ENCODE measurements at regions not wholly inside any gene's neighbourhood (a gene's known extent, or its start where the extent isn't known, plus 50 kb on each side); places are given as distances from the start of the nearest gene placed in this dataset.
"Not testable (repeated sequence)": the region's sequence is repeated elsewhere in the genome, so short reads cannot be mapped to it uniquely, and the experiment has no call there.

DNA sequence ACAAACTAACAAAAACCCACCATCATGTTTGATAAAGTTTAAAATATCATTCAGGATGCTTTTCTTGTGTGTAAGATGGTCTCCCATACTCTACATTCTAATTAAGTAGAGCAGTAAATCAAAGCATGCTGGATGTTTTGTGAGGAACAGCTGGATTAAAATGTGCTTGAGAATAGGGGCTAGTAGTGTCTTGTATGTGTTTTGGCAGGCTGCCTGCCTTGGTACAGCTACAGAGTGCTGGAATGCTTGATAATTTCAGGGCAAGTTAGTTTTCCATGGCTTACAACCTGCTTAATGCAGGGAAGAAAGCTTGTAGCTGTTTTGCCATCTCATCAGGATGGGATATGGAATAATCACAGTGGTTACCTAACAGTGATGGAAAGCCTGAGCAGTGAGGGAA lies 636.6 kb upstream of the MMS22L start:
- DNase-seq = no peak

DNA sequence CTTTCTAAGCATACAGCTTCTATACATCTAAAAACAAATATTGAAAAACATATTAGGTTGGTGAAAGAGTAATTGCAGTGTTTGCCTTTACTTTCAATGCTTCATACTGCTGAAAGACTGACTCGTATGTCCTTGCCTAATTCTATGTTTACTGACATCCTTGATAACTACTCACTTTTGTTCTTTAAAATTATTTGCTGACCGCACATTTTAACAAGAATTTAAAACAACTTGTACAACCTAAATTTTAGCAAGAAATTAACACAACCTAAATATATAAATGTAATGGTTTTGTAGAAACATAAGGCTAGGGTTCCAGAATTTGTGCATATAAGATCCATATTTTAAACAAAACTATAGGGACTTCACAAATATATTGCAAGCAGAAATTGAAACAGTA lies 640.2 kb upstream of the MMS22L start:
- no peak for DNase-seq

DNA sequence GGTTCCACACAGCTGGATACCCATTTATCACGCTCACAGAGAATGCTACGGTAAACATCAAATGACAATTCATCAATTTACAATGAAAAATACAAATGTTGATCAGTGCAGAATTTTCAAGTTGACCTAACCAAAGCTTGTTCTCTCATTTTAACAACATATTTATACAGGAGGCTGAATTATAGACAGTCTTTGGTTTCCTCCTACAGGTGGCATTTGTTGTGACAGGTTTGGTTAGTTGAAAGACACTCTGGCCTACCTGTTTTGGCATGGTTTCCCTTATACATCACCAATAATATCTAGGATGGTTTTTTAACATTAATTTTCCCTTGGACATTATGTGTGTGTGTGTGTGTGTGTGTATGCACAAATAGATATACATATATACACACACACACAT lies 642.5 kb upstream of the MMS22L start:
- DNase-seq = no peak

DNA sequence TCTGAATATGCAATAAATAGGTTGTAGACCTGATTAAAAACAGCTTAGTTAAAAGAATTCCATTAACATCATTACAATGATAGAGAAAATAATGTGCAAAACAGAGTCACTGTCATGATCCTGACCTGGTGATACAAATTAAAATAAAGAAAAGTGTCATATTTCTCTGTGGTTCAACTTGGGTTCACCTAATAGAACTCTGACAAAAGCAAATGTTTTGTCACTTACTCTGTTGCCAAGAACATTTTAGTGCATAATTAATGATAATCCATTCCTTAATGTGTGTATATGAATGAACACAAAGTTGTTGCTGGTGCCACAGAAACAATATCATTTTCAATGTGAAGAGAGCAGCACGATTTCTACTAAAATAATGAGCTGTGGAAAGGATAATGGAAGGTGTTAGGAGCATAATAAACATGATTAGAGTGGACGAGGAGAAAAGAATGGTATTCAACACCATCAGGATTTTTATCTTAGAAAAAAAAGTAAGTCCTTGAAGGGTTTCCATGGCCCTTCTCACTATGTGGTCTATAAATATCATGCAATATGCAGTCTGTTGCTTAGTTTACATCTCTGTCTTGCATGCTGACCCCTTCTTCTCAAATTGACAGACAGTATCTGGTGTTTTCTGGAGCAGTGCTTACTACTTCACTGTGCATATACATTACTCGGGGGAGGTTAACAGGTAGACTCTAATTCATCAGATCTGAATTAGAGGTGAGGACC lies 656.6 kb upstream of the MMS22L start:
- DNase-seq = no peak

DNA sequence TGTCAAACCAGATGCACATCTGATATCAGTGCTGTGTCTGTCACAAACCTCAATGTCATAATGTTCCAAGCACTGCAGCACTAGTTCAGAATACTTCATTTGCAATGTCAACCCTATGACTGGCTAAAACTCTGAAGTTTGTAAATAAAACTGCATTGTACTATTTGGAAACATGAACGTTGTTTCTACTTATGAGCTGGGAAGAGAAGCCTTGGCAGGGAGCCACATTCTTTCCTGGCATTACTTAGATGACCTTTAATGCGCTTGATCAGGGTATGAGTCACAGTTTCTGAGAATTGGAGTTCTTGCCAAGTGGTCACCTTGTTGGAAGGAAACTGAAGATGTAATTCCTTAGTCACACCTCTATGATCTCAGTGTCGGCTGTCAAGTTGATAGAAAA lies 664.8 kb upstream of the MMS22L start:
- DNase-seq = no peak

DNA sequence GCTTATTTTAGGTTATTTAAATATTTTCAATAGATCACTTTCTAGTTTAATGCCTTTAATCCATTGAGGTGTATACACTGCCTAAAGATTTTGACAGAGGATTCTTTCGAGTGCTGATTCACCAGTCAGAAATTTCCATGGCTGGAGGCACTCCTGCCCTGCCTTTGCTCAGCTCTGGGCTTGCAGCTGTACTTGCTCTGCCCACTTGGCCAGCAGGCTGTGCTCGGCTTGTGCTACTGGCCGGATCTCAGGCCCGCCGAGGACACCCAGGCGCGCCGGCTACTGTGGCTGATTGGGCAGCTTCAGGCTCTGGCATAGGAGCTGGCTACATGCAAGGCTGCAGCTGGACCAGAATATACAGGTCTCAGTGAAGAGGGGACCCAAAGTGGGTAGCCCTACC lies 675.1 kb upstream of the MMS22L start:
- DNase-seq = no peak

DNA sequence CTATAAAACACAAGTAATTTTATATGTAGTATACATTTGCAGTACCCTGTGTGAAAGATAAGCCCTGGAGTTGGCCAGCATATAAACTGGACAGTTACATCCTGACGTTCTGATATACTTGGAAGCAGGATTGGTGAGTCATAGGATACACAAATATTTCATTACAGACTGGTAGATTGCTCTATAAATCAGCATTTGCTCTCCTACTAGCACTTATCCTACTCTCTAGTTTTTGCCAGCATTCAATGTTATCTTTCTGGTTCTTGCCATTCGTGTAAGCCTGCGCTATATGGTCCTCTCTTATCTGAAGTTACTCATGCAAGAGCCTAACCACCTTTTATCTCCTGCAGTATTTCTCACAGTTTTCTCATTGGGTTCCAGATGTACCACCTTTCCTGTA lies 680.2 kb upstream of the MMS22L start:
- no peak for DNase-seq

DNA sequence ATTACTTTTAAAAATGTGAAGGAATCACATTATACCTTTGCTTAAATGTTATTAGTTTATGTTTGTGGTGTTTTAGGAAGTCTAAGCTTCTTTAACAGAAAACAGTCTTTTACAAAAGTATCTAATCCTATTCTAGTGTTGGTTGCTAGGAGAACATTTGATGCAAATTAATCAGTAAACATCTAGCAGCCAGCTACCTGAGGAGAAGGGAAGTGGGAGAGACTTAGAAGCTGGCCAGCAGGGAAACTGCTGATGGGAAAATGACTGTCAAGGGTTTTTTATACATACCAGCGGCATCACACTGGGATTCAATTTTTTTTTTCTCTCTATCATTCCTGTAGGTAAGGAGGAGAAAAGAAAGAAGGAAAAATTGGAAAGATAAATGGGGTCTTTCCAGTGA lies 686.0 kb upstream of the MMS22L start:
- no peak for DNase-seq

DNA sequence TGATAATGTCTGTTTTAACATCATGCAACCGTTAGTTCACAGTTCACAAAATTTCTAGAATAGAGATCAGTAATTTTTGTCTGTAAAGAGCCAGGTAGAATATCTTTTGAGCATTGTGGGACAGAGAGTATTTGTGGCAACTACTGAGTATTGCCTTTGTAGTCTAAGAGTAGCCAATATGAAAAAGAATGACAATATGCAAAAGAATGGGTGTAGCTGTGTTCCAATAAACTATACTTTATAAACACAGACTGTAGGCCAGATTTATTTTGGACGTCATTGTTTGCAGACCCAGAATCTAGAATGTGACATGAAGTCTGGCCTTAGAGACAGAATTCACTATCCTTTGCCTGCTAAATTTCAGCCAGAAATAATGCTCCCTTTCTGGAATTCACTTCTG lies 694.1 kb upstream of the MMS22L start:
- DNase-seq = no peak

DNA sequence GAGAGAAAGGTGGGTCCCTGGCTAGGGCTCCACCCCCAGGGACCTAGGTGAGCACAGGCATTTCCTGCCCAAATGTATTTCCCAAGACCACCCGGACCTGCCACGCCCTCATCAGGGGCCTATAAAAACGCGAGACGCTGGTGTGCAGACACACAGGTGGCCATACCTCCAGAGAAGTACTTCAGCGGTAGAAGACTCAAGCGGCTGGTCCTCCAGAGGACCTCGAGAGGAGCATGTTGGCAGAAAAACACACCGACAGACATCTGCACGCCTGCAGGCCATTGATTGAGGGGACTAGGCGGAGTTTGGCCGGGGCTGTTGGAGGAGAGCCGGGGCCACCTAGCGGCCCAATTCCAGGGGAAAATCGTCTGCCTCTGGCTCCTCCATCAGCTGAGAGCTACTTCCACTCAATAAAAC lies 695.8 kb upstream of the MMS22L start:
- no peak for DNase-seq

DNA sequence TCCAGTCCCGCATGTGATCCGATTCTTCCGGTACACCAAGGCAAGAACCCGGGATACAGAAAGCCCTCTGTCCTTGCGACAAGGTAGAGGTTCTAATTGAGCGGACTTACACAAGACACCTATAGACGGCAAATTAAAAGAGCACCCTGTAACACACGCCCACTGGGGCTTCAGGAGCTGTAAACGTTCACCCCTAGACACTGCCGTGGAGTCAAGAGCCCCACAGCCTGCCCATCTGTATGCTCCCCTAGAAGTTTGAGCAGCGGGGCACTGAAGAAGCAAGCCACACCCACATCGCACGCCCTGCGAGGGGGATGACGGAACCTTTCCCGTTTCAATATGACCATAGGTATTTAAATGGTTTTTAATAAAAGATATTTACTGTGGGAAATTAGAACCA lies 696.3 kb upstream of the MMS22L start:
- DNase-seq = not testable (repeated sequence)

DNA sequence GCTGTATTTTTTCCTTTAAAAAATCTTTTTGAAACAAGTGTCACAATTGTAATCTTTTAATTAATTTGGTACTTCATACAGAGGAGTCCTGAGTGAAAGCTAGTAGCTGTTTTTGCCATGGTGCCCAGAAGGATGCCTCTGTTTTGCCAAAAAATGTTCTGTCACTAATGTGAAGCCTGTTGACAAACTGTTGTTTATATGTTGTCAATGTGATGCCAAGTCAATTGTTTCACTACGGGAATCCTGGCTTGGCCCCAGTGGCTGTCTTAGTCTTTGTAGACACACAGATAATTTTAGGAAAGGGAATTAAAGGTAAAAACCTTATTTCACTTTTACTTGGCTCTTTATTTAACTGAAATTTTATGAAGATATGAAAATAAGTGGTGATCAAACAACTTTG lies 706.4 kb upstream of the MMS22L start:
- DNase-seq = no peak

DNA sequence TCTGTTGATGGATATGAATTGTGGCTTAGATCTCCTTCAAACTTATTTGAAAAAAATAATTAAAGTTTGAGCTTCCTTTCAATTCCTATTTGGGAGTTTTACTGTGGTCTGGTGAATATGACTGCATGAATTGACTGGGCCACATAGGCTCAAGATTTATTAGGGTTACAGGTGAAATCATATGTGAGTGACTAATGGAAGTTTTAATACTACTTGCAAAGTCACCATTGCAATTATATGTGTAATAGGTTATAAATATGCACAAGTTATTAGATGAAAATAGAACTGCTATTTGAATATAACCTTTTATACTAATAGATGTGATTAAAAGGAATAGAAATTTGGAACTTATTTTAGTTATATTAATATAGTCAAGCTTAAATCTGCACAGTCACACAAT lies 712.1 kb upstream of the MMS22L start:
- DNase-seq = no peak

DNA sequence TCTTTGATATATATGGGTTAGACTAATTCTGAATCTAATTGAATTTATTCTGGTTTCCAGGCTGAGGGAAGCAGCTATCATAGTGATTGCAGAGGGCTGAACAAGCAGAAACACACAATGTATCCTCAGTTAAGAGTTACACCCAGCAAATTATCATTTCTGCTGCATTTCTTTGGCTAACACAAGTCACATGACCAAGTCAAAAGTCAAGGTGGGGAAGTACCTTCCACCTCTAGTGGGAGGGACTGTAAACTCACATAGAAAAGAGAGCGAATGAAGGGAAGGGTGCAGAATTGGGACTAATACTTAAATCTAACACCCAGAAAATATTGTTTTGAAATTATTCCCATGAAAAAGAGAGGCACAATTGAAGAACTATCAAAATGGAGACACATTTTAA lies 719.7 kb upstream of the MMS22L start:
- DNase-seq = no peak

DNA sequence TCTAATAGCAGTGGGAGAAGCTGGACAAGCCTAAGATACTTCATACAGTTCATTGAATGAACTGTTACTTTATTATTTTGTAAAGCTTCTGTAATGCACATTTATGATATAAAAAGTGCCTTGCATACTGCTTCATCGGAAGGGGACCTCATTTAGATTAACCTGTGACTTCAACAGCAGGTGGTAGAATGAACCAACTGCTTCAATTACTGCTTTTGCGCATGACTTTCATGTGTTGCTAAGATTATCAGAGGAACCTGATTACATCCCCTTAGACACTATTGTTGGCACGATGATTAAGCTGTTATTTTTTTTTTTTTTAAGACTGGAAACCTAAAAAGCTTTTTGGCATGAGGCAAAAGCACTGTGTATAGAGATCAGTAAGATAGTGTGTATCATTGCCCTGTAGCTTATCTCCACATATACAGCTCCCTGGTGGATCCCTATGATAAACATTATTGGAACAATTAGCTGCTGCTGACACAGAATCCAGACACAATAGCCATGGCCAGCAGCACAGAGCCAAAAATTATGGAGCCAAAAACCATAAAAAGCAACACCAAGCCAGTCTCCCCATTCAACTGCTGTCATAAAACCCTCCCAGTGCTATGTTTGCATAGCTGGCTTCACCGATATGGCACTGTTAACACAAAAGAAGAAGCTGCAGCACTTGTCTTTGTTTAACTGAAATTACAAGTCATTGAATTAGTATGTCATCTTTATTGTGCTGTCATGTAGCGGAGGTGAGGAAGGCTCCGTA lies 731.6 kb upstream of the MMS22L start:
- no peak for DNase-seq

DNA sequence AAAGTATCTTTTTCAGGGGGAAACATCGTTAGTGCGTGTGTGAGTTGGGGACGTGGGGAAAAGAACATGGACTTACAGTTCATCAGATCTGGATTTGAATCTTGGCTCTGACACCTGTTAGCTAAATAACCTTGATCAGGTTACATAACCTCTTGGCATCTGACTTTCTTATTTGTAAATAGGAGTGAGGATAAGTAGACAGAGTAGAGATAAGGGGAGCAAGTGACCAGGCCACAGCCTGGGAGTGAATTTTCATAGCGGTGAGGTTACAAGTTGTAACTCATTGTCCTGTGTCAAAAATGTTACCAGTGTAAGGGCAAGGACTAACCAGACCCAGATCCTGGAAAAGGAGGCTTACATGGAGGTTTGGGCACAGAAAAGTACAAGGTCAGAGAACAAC lies 733.5 kb upstream of the MMS22L start:
- no peak for DNase-seq

DNA sequence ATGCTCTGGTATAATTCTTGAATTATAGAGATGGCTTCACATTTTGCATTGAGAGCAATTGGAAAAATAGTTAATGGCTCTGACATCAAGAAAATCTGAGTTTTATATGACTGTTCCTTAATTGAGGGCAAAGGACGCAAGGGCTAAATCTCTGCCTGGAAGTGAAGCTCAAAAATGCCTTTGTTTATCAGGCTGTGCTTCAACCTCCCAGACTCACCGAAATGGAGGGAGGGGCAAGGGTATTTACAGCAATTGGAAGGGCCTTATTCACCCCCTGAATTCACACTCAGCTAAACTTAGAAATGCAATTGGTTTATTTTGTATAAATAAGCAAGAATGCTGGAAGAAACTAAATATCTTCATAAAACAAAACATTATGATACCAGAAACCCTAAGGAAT lies 737.2 kb upstream of the MMS22L start:
- DNase-seq = no peak

DNA sequence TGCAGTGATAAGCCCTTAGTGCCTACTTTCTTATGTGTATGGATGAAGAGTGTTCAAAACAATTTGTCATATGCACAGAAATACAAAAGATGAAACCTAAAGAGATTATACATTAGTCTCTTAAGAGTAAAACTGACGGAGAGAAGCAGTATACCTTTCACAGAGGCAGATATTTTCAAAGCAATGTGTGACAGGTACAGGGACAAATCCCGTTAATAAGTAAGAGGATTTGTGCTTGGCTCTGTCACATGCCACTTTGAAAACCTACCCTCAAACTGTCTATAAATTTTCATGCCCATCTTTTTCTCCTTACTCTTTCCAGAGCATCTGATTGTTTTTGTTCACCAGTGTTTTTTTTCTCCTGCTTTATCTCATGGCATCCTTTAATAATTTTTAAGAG lies 741.3 kb upstream of the MMS22L start:
- DNase-seq = no peak

DNA sequence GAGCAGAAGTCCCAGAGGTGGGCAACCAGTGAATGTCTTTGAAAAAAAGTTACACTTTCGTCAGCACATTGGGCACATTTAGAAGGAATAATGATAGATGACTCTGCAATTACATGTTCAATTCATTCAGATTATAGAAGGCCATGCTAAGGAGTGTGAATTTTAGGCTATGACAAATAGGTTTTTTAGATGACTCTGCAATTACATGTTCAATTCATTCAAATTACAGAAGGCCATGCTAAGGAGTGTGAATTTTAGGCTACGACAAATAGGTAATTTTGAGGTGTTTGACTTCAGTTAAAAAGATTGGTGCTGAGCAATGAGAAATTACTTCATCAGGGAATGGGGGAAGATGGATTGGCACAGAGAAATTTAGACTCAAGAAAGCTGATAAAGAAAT lies 744.9 kb upstream of the MMS22L start:
- no peak for DNase-seq

DNA sequence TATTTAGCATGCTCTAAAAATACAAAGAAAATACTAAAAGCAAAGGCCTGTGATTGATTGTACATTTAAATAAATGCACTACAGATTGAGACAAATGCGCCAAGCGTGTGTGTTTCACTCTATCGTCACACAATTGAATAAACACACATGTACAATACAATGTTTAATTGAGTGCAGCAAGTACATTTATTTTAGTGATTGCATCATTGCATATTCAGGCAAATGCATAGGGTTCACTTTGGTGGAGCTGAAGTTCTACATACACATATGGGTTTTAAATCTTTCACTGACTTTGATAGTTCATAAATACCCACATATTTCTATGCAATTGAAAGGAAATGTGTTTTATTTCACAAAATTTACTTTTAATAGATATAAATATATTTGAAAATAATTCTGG lies 750.6 kb upstream of the MMS22L start:
- no peak for DNase-seq

DNA sequence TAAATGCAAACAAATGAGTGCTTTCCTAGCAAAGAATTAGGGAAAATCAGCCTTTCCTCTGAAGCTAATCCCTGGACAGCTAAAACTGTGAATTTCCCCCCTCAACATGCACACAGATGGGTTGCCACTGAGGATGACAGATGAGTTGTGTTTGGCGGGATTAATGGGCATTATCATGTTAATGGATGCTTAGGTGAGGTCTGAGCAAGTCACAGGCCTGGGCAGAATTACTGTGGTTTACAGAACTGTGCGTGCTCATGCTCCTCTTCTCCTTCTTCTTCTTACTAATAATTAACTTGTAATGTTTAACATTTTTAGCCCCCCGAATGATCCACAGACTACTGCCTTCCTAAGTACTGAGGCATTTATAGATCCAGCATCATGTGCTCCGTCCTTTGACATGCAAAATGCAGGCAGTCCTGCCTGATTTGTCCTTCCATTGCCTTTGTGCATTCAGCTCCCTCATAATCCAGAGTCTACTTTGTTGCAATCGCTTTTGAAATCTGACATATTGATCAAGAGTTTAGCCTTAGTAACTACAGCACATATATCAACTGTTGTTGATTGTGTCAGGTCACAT lies 753.4 kb upstream of the MMS22L start:
- DNase-seq = no peak

DNA sequence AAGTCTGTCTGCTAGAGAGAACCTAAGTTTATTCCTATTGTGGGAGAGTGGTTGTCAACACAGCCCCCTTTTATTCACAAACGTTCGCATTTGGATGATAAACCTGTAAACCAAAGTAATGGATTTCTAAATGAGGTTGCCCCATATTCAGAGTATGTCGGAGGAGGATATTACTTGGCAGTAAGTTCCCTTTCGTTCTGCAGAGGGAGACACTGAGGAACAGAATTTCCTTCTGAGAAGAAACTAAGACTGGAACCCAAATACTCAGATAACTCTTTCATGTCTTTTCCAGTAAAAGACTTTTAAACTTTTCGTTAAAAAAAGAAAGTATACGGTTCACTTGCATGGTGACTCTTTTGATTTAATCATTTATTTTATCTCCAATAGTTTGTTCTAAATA lies 754.6 kb upstream of the MMS22L start:
- no peak for DNase-seq

DNA sequence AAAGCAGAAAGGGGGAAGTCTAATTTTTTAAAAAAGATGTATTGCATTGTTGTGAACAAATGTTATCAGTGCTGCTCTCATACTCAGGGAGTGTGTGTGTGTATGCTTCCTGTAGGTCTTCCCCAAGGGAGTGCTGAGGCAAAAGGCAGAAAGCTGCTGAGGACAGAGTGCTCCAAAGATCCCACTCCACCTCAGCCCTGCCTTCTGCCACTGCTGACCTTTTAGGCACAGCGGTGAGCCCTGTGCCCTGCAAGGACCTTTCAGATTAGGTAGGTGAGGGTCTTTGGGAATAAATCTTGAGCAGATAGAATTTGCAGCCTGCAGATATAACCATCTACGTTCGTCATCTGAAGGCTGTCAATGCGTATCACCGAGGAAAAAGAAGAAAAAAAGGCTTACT lies 756.4 kb upstream of the MMS22L start:
- DNase-seq = no peak

DNA sequence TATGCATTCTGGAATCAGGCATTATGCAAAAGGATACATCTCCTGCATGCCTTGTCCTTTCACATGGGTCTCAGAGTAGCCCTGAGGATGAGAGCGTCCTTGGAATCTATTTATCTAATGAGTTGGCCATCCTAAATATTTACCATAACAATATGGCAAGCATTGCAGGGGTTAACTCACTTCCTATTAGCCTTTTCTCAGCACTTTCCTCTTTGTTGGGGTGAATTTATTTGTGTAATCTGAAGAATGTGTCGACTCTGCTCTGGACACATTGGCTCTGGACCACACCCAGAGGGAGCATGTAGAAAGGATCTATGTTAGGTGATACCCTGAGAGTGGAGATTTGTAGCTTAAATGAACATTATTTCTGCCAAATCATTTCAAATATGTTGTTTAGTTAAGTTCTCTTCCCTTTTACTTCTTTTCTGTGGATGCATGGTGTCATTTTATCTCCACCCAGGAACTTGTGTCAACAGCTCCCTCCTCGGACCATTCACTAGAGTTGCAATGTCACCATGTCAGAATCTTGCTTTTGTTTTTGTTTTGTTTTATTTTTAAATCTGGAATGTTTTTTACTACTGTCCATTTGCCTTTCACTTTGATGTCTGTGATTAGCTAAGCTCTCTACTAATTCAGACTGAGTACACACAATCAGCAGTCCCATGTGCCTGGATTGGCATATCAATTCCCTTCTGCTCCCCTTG lies 757.0 kb upstream of the MMS22L start:
- DNase-seq = no peak

All from right forelimb (tissue), 1 donor.